K562 (cell line): ENCODE measurements at regions not wholly inside any gene's neighbourhood (a gene's known extent, or its start where the extent isn't known, plus 50 kb on each side); places are given as distances from the start of the nearest gene placed in this dataset.

Source experiments
- FOXO4 ChIP-seq: fragments of 450-650 bp; formaldehyde crosslinking; IDR thresholded peaks from 2 replicates; pipeline ENCODE4 v1.4.0; 2020; ENCODE audit warnings: mild to moderate bottlenecking, moderate library complexity
- ZNF407 ChIP-seq: fragments of 450-650 bp; IDR thresholded peaks from 2 replicates; pipeline ENCODE4 v1.6.1; 2016; ENCODE audit warnings: low read depth

GRCh38 chr14:48963231-48963790, 622.9 kb downstream of the RPS29 start (continued):
- TF ChIP-seq ZNF407: no peak
- no peak for TF ChIP-seq FOXO4
